Keratinocyte (primary cell): ENCODE measurements at regions not wholly inside any gene's neighbourhood (a gene's known extent, or its start where the extent isn't known, plus 50 kb on each side); places are given as distances from the start of the nearest gene placed in this dataset.

Experiments used
- DNase-seq: peaks from one replicate; pipeline ENCODE4 v3.0.0-alpha.2; 2011; ENCODE audit warnings: low read depth, missing footprints, low spot score
- FAIRE-seq: peaks from 2 replicates; lab custom pipeline; 2011; peaks lifted over from hg19 to GRCh38; lab: Jason Lieb, UNC
- H2AFZ ChIP-seq: 2 replicates; pipeline ENCODE4 v1.6.0; 2012; ENCODE audit warnings: low read length, control low read depth, inconsistent platforms; ENCODE audit not compliant: control insufficient read depth
- H3K27ac ChIP-seq: 2 replicates; pipeline ENCODE4 v1.5.1; 2011; ENCODE audit warnings: low read length; ENCODE audit not compliant: control insufficient read depth, insufficient read depth
- H3K27me3 ChIP-seq: 3 replicates; pipeline ENCODE4 v1.6.0; 2011; ENCODE audit warnings: low read length; ENCODE audit not compliant: control insufficient read depth, insufficient read depth; ENCODE audit errors: extremely low read depth
- H3K36me3 ChIP-seq, 2 experiments: 2 replicates in 1 of 2; 3 replicates in 1 of 2; pipeline ENCODE4 v1.5.1; 2011; ENCODE audit warnings: low read length in 2 of 2, mild to moderate bottlenecking in 1 of 2; ENCODE audit not compliant: control insufficient read depth in 2 of 2, insufficient read depth in 2 of 2; ENCODE audit errors: extremely low read depth in 1 of 2
- H3K4me1 ChIP-seq: 3 replicates; pipeline ENCODE4 v1.5.1; 2011; ENCODE audit warnings: low read length; ENCODE audit not compliant: control insufficient read depth, insufficient read depth; ENCODE audit errors: extremely low read depth
- H3K4me2 ChIP-seq: 3 replicates; pipeline ENCODE4 v1.6.0; 2011; ENCODE audit warnings: low read depth, low read length; ENCODE audit not compliant: control insufficient read depth, insufficient read depth; ENCODE audit errors: extremely low read depth
- H3K4me3 ChIP-seq, 3 experiments: fragments of 200-600 bp in 1 of 3; sonication (generic) in 1 of 3; 2 replicates in 2 of 3; 3 replicates in 1 of 3; pipeline ENCODE4 v1.5.1; 2011 to 2016; ENCODE audit warnings: low read length in 3 of 3, mild to moderate bottlenecking in 3 of 3, control low read depth in 2 of 3, inconsistent platforms in 1 of 3, low read depth in 1 of 3, mixed read lengths in 1 of 3, mixed run types in 1 of 3, moderate library complexity in 1 of 3; ENCODE audit not compliant: control insufficient read depth in 2 of 3, insufficient read depth in 2 of 3; ENCODE audit errors: extremely low read depth in 1 of 3
- H3K79me2 ChIP-seq: 2 replicates; pipeline ENCODE4 v1.6.0; 2012; ENCODE audit warnings: low read length; ENCODE audit not compliant: control insufficient read depth, insufficient read depth
- H3K9ac ChIP-seq: 3 replicates; pipeline ENCODE4 v1.6.0; 2011; ENCODE audit warnings: low read length; ENCODE audit not compliant: control insufficient read depth, insufficient read depth; ENCODE audit errors: extremely low read depth
- H3K9me1 ChIP-seq: 3 replicates; pipeline ENCODE4 v1.6.0; 2011; ENCODE audit warnings: low read length; ENCODE audit not compliant: control insufficient read depth, insufficient read depth; ENCODE audit errors: extremely low read depth
- H3K9me3 ChIP-seq: 2 replicates; pipeline ENCODE4 v1.5.1; 2012; ENCODE audit warnings: low read depth, low read length; ENCODE audit not compliant: control insufficient read depth
- H4K20me1 ChIP-seq: 3 replicates; pipeline ENCODE4 v1.6.0; 2011; ENCODE audit warnings: low read length; ENCODE audit not compliant: control insufficient read depth, insufficient read depth; ENCODE audit errors: extremely low read depth
- CTCF ChIP-seq, 3 experiments: IDR thresholded peaks in 1 of 3; conservative IDR thresholded peaks in 1 of 3; optimal IDR thresholded peaks in 1 of 3; 2 replicates in 2 of 3; 3 replicates in 1 of 3; pipeline versions ENCODE3 to v1.5.1; 2011; ENCODE audit warnings: low read length in 3 of 3, mild to moderate bottlenecking in 3 of 3, moderate library complexity in 2 of 3, control low read depth in 1 of 3, inconsistent platforms in 1 of 3; ENCODE audit not compliant: insufficient read depth in 2 of 3; ENCODE audit errors: extremely low read depth in 1 of 3
- EZH2 ChIP-seq: IDR thresholded peaks from one replicate; pipeline ENCODE4 v1.6.1; 2012; ENCODE audit warnings: inconsistent platforms, mild to moderate bottlenecking, low read length, moderate library complexity
- dilution Hi-C: fragments of 300-500 bp; cut with MboI; formaldehyde crosslinking; loops from one replicate; pipeline ENCODE4 v1.7.0; 2020; ENCODE audit warnings: low sequenced_read_pairs; ENCODE audit not compliant: extremely low pct_ligation_motif_present

GRCh38 chr15:87243474-87243873, 1013.1 kb downstream of the NTRK3 start:
- no peak for TF ChIP-seq CTCF (optimal IDR thresholded peaks at IDR 0.05 in 1 of 3, IDR thresholded peaks at IDR 0.05 in 1 of 3, conservative IDR thresholded peaks at IDR 0.05 in 1 of 3; ENCODE audit: extremely low read depth in 1 of 3, insufficient read depth in 2 of 3, low read length in 3 of 3)
- TF ChIP-seq EZH2, result no peak
- no peaks in the 10 kb centered on the region for H3K4me1 ChIP-seq

DNA sequence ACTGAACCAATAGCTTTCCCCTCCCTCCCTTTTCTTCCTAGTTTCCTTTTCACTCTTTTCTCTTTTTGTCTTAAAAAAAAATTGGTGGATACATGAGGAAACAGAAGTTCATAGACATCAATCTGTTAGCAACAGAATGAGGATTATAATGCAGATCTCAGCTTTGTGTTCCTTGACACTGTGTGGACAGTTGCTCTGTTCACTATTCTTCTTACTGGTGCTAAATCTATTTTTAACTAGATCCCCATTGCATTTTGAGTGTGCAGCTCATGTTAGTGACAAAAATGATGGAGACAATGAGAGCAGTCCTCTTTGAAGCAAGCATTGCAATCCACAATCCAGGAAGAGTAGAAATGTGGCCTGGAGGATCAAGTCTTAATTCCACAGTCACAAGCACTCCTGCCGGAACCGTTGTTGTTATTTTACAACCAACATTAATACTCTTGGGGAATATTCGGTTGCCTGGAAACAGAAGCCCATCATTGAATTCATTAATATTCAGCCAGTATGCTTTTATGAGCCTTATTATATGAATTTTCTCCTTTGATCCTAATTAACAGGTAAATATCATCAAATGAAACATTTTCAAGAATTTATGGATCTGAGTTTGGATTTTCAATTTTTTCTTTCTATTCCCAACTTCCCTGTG, 1016.8 kb downstream of the NTRK3 start:
- Histone ChIP-seq H3K9me1 (no peaks in the 10 kb centered on the region), H3K27ac (no peak overlapping the region), H3K4me2 (no peak overlapping the region), H3K4me3 (no peak overlapping the region), H3K9me3 (no peaks in the 10 kb centered on the region), H2AFZ (no peak overlapping the region), H3K79me2 (no peaks in the 10 kb centered on the region), H3K27me3 (no peaks in the 10 kb centered on the region), H3K9ac (no peak overlapping the region), H4K20me1 (no peaks in the 10 kb centered on the region), H3K4me1 (no peaks in the 10 kb centered on the region), H3K36me3 (no peaks in the 10 kb centered on the region)
- dilution Hi-C loops, result no loop called here
- DNase-seq (no peak), FAIRE-seq (no peak)
- no peak for TF ChIP-seq EZH2
- TF ChIP-seq CTCF (optimal IDR thresholded peaks at IDR 0.05 in 1 of 3, IDR thresholded peaks at IDR 0.05 in 1 of 3, conservative IDR thresholded peaks at IDR 0.05 in 1 of 3; ENCODE audit: extremely low read depth in 1 of 3, insufficient read depth in 2 of 3, low read length in 3 of 3), result no peak

More at GRCh38 chr15:87243474-87243873, 1013.1 kb downstream of the NTRK3 start:
- no peak overlapping the region for H3K27ac ChIP-seq
- DNase-seq (no peak), FAIRE-seq (no peak)
- H3K36me3 ChIP-seq, result no peaks in the 10 kb centered on the region
- H2AFZ ChIP-seq, result no peak overlapping the region
- no peaks in the 10 kb centered on the region for H3K79me2 ChIP-seq
- no peaks in the 10 kb centered on the region for H3K9me3 ChIP-seq
- no peaks in the 10 kb centered on the region for H3K9me1 ChIP-seq
- H3K9ac ChIP-seq, result no peak overlapping the region
- no peaks in the 10 kb centered on the region for H3K27me3 ChIP-seq
- no peaks in the 10 kb centered on the region for H4K20me1 ChIP-seq
- dilution Hi-C loops, result no loop called here
- H3K4me2 ChIP-seq, result no peak overlapping the region
- H3K4me3 ChIP-seq, result no peak overlapping the region
